Kidney (tissue), 13 donors: ENCODE measurements at regions not wholly inside any gene's neighbourhood (a gene's known extent, or its start where the extent isn't known, plus 50 kb on each side); places are given as distances from the start of the nearest gene placed in this dataset.

Source experiments
- DNase-seq, 5 donors: peaks; one replicate each; pipeline ENCODE4 v3.0.0-alpha.2; 2013 to 2020
- FAIRE-seq: peaks from 2 replicates; lab custom pipeline; 2012; peaks lifted over from hg19 to GRCh38; lab: Jason Lieb, UNC
- H3K27ac ChIP-seq, 2 donors: one replicate each; pipeline ENCODE4 v1.7.0; 2013; ENCODE audit warnings: low read depth in 2 of 2, low read length in 2 of 2, inconsistent platforms in 1 of 2
- H3K27me3 ChIP-seq: one replicate; pipeline ENCODE4 v1.7.1; 2013; ENCODE audit warnings: low read length, inconsistent platforms; ENCODE audit not compliant: control insufficient read depth, insufficient read depth
- H3K36me3 ChIP-seq, 3 donors: one replicate each; pipeline versions ENCODE4 v1.7.0 to v1.7.1; 2013; ENCODE audit warnings: low read length in 3 of 3, control low read depth in 1 of 3, inconsistent platforms in 1 of 3; ENCODE audit not compliant: insufficient read depth in 3 of 3, control insufficient read depth in 2 of 3
- H3K4me1 ChIP-seq, 3 donors: one replicate each; pipeline versions ENCODE4 v1.7.0 to v1.7.1; 2013; ENCODE audit warnings: low read length in 3 of 3, inconsistent platforms in 1 of 3, low read depth in 1 of 3; ENCODE audit not compliant: control insufficient read depth in 2 of 3, insufficient read depth in 2 of 3
- H3K4me3 ChIP-seq, 3 donors: one replicate each; pipeline versions ENCODE4 v1.7.0 to v1.8.1; 2013; ENCODE audit warnings: low read length in 3 of 3, control low read depth in 1 of 3, inconsistent platforms in 1 of 3
- H3K9ac ChIP-seq, 3 donors: one replicate each; pipeline versions ENCODE4 v1.7.0 to v1.7.1; 2013; ENCODE audit warnings: low read length in 3 of 3, control low read depth in 1 of 3, inconsistent platforms in 1 of 3
- H3K9me3 ChIP-seq, 3 donors: one replicate each; pipeline versions ENCODE4 v1.7.0 to v1.7.1; 2013; ENCODE audit warnings: low read length in 3 of 3, control low read depth in 1 of 3, inconsistent platforms in 1 of 3; ENCODE audit not compliant: control insufficient read depth in 2 of 3, insufficient read depth in 1 of 3
- intact Hi-C: fragments of 100-400 bp; cut with DNase I; formaldehyde crosslinking; loops from one replicate; pipeline ENCODE4 v1.11.1; 2022
- TF ChIP-seq, protein P1 (sequence below): IDR thresholded peaks from 3 replicates; pipeline ENCODE4 v1.5.1; 2012; ENCODE audit warnings: mild to moderate bottlenecking, moderate library complexity, borderline replicate concordance; ENCODE audit not compliant: insufficient read depth; ENCODE audit errors: extremely low read depth
- donor health status: control.
- donor health status: control.
- donor health status: control.
- donor health status: control.
- donor health status: control.
- donor health status: DM: yes; HTN: yes; CAD: no.
- donor health status: Normal renal cell carcinoma (clear cell type).

DNA sequence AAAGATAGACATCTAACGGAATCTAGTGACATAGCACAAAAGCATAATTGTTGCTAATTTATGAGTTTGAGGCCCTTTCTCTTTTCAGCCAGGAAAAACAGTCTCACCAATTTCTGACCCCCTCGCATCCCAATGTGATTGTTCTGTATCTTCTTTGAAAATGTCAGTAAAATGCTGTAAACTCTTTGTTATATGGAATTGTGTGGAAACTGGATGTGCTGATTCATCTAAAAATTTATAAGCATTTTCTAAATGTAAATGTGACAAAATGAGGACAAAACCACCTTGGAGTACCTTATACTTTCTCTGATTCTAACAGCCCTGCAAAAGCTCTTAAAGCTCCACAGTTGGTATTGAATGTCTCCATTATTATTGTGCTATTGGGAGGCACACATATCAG lies 70.9 kb upstream of the MME start:
- DNase-seq (no peak), FAIRE-seq (no peak)
- Histone ChIP-seq H3K27me3 (no peaks in the 10 kb centered on the region), H3K4me3 (no peak overlapping the region), H3K4me1 (no peaks in the 10 kb centered on the region), H3K9me3 (no peaks in the 10 kb centered on the region), H3K27ac (no peak overlapping the region), H3K9ac (no peak overlapping the region), H3K36me3 (no peaks in the 10 kb centered on the region)
- intact Hi-C loops = no loop called here
- TF ChIP-seq, protein P1, sequence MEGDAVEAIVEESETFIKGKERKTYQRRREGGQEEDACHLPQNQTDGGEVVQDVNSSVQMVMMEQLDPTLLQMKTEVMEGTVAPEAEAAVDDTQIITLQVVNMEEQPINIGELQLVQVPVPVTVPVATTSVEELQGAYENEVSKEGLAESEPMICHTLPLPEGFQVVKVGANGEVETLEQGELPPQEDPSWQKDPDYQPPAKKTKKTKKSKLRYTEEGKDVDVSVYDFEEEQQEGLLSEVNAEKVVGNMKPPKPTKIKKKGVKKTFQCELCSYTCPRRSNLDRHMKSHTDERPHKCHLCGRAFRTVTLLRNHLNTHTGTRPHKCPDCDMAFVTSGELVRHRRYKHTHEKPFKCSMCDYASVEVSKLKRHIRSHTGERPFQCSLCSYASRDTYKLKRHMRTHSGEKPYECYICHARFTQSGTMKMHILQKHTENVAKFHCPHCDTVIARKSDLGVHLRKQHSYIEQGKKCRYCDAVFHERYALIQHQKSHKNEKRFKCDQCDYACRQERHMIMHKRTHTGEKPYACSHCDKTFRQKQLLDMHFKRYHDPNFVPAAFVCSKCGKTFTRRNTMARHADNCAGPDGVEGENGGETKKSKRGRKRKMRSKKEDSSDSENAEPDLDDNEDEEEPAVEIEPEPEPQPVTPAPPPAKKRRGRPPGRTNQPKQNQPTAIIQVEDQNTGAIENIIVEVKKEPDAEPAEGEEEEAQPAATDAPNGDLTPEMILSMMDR = no peak

DNA sequence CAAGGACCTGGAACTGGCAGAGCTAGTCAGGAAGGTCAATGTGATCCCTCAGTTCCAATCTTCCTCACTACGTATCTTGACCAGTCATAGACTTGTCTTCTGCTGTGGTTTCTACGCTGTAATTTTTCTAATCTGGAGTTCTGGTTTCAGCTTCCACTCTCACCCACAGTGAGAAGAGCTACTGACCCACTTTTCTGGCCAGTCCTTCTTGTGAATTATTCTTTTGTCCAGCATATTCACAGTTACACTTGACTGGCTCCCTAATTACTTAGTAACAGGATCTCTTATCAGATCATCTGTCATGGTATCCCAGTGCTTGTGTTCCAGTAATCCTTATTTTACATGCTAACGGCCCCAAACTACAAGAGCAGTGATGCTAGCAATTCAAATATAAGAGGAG lies 72.4 kb upstream of the MME start:
- TF ChIP-seq, protein P1 = no peak
- peak in 2 of 5 donors; percentile 20 to 46 for DNase-seq
- no peaks in the 10 kb centered on the region for H3K9me3 ChIP-seq
- no peak overlapping the region for H3K9ac ChIP-seq
- no peak for FAIRE-seq
- H3K4me3 ChIP-seq = no peak overlapping the region
- no peaks in the 10 kb centered on the region for H3K36me3 ChIP-seq
- no peaks in the 10 kb centered on the region for H3K4me1 ChIP-seq
- H3K27ac ChIP-seq = no peak overlapping the region
- H3K27me3 ChIP-seq = no peaks in the 10 kb centered on the region
- intact Hi-C loops = no loop called here

DNA sequence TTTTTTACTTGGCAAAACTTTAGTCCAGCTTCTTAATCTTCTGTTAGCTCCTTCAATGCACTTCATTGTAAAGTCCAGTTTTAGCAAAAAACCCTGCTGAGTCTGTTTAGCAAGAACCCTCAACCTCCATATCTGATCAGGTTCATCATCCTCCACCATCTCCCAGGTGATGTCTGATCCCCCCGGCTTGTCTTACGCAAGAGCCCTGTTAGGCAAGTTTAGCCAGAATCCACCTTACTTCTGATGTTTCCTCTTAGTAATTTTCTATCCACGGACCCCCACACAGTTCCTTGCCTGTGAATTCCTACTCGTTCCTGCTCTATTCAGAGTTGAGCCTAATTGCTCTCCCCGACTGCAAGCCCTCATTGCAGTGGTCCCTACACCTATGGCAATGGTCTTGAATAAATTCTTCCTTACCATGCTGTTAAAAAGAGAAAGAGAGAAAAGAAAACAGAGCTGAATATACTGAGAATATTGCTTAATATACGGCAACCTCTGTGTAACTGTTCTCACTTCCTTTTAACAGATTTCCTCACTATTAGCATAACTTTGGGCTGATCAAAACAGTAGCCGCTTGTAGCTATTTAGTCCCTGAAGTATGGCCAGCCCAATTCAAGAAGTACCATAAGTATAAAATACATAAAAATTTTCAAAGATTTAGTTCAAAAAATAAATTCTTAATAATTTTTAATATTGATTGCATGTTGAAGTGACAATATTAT lies 78.7 kb upstream of the MME start:
- no peaks in the 10 kb centered on the region for H3K9me3 ChIP-seq
- TF ChIP-seq, protein P1 = no peak
- H3K4me3 ChIP-seq = no peak overlapping the region
- H3K27ac ChIP-seq = no peak overlapping the region
- intact Hi-C loops = no loop called here
- H3K27me3 ChIP-seq = no peaks in the 10 kb centered on the region
- no peaks in the 10 kb centered on the region for H3K36me3 ChIP-seq
- no peak overlapping the region for H3K9ac ChIP-seq
- FAIRE-seq (no peak), DNase-seq (no peak)
- H3K4me1 ChIP-seq = no peaks in the 10 kb centered on the region

DNA sequence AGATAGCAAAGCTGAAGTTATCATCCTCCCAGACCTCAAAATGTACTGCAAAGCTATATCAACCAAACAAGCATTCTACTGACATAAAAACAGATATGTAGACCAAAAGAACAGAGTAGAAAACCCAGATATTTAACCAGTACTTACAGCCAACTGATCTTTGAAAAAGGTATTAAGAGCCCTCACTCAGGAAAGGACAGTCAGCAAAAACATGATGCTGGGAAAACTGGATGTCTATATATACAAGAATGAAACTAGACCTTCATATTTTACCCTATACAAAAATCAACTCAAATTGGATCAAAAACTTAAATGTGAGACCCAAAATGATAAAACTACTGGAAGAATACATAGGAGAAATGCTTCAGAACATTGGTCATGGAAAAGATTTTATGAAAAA lies 87.5 kb upstream of the MME start:
- DNase-seq (no peak), FAIRE-seq (no peak)
- intact Hi-C loops = no loop called here

More for the DNA sequence above, 87.5 kb upstream of the MME start:
- Histone ChIP-seq H3K27me3 (no peaks in the 10 kb centered on the region), H3K9ac (no peak overlapping the region), H3K36me3 (no peaks in the 10 kb centered on the region), H3K27ac (no peak overlapping the region), H3K4me3 (no peak overlapping the region), H3K4me1 (no peaks in the 10 kb centered on the region), H3K9me3 (no peaks in the 10 kb centered on the region)
- TF ChIP-seq, protein P1 = no peak
